RKO (cell line): ENCODE measurements at regions not wholly inside any gene's neighbourhood (a gene's known extent, or its start where the extent isn't known, plus 50 kb on each side); places are given as distances from the start of the nearest gene placed in this dataset.

Experiments
- DNase-seq: peaks from one replicate; pipeline ENCODE4 v3.0.0-alpha.2; 2016; ENCODE audit warnings: low spot score

- no peak for DNase-seq
These were observed 141.5 kb downstream of the IRF8 start for GRCh38 chr16:86040496-86040895.

- no peak for DNase-seq
These were observed 142.3 kb downstream of the IRF8 start for GRCh38 chr16:86041215-86041614.

GRCh38 chr16:86041807-86042206, 142.8 kb downstream of the IRF8 start:
- no peak for DNase-seq

- DNase-seq: no peak
These were observed 143.4 kb downstream of the IRF8 start for GRCh38 chr16:86042393-86042792.

GRCh38 chr16:86042996-86043725, 144.2 kb downstream of the IRF8 start:
- DNase-seq: no peak

- no peak for DNase-seq
These were observed 145.3 kb downstream of the IRF8 start for GRCh38 chr16:86044241-86044671.

GRCh38 chr16:86044881-86045590, 146.1 kb downstream of the IRF8 start:
- DNase-seq: no peak

- no peak for DNase-seq
These were observed 146.6 kb downstream of the IRF8 start for GRCh38 chr16:86045591-86045971.

- DNase-seq: no peak
These were observed 147.1 kb downstream of the IRF8 start for GRCh38 chr16:86046026-86046425.

GRCh38 chr16:86046667-86047270, 147.8 kb downstream of the IRF8 start:
- DNase-seq: no peak

- DNase-seq: no peak
These were observed 149.3 kb downstream of the IRF8 start for GRCh38 chr16:86048221-86048620.

- no peak for DNase-seq
These were observed 150.1 kb downstream of the IRF8 start for GRCh38 chr16:86048882-86049585.

- DNase-seq: no peak
These were observed 150.7 kb downstream of the IRF8 start for GRCh38 chr16:86049641-86050040.

- DNase-seq: no peak
These were observed 151.1 kb downstream of the IRF8 start for GRCh38 chr16:86050111-86050510.

- DNase-seq: no peak
These were observed 151.8 kb downstream of the IRF8 start for GRCh38 chr16:86050591-86051367.

- DNase-seq: no peak
These were observed 152.6 kb downstream of the IRF8 start for GRCh38 chr16:86051368-86052114.

- no peak for DNase-seq
These were observed 153.2 kb downstream of the IRF8 start for GRCh38 chr16:86052115-86052670.

GRCh38 chr16:86052926-86053325, 154.0 kb downstream of the IRF8 start:
- DNase-seq: no peak

- DNase-seq: no peak
These were observed 160.6 kb downstream of the IRF8 start for GRCh38 chr16:86059253-86060171.
